PC-9 (cell line): ENCODE measurements at regions not wholly inside any gene's neighbourhood (a gene's known extent, or its start where the extent isn't known, plus 50 kb on each side); places are given as distances from the start of the nearest gene placed in this dataset.

Experiments used
- CTCF ChIP-seq: fragments of 200-600 bp; sonication (generic); conservative IDR thresholded peaks from 2 replicates; pipeline ENCODE4 v1.6.1; 2017; ENCODE audit warnings: mixed run types, antibody characterized with exemption, mild to moderate bottlenecking, moderate library complexity
- EZH2 ChIP-seq: fragments of 200-600 bp; sonication (generic); IDR thresholded peaks from 2 replicates; pipeline ENCODE4 v1.8.0; 2017; ENCODE audit warnings: antibody characterized with exemption, low read depth

- TF ChIP-seq CTCF: no peak
- TF ChIP-seq EZH2: no peak
Measured at GRCh38 chr12:116489116-116489515, 70.1 kb upstream of the MAP1LC3B2 start.
